K562 (cell line): ENCODE measurements at regions not wholly inside any gene's neighbourhood (a gene's known extent, or its start where the extent isn't known, plus 50 kb on each side); places are given as distances from the start of the nearest gene placed in this dataset.

Experiments used
- ATAC-seq: fragments of 200-7000 bp; cut with Tn5 transposase; 3 replicates; pipeline ENCODE4 v1.9.1; 2020; ENCODE audit warnings: moderate library complexity
- BruUV-seq: library from RNA; stranded (reverse); fragments of 400-500 nt; replicated peaks from 2 replicates; lab custom pipeline; 2021; lab: Mats Ljungman, UMichigan
- CTCF ChIA-PET: fragments of 300-600 bp; formaldehyde crosslinking; extraction: SDS; loops from one replicate; lab custom pipeline; 2021; ENCODE audit warnings: low intra/inter-chr PET ratio; lab: Yijun Ruan, JAX
- POLR2A ChIA-PET: fragments of 300-600, 350-650 bp; sonication (Branson Sonifier 250); formaldehyde crosslinking; extraction: SDS; loops from one replicate; lab custom pipeline; 2021; ENCODE audit warnings: antibody characterized with exemption, inconsistent platforms; lab: Yijun Ruan, JAX
- DNase-seq, 4 experiments: peaks; one replicate each; pipeline versions ENCODE4 v3.0.0 to v3.0.0-alpha.2; 2011 to 2018; ENCODE audit warnings: low spot score in 3 of 4, mixed read lengths in 3 of 4; ENCODE audit errors: extremely low read depth in 1 of 4
- FAIRE-seq: peaks from 2 replicates; lab custom pipeline; 2011; peaks lifted over from hg19 to GRCh38; lab: Jason Lieb, UNC
- H2AFZ ChIP-seq: 2 replicates; pipeline ENCODE4 v1.6.0; 2011; ENCODE audit warnings: low read depth, low read length, control low read depth, inconsistent platforms
- H3K27ac ChIP-seq: fragments of 200-600 bp; 3 replicates; pipeline ENCODE4 v1.8.0; 2011; ENCODE audit warnings: low read depth, mild to moderate bottlenecking, control low read depth, inconsistent platforms, low read length, moderate library complexity, mixed read lengths; ENCODE audit errors: extremely low read depth
- H3K27me3 ChIP-seq, 2 experiments: fragments of 300-600 bp in 1 of 2; 2 replicates in 1 of 2; 3 replicates in 1 of 2; pipeline versions ENCODE4 v1.6.0 to v1.8.0; 2011; ENCODE audit warnings: inconsistent platforms in 2 of 2, low read length in 2 of 2, mild to moderate bottlenecking in 1 of 2, mixed read lengths in 1 of 2, moderate library complexity in 1 of 2; ENCODE audit not compliant: control insufficient read depth in 2 of 2, insufficient read depth in 2 of 2
- H3K36me3 ChIP-seq: fragments of 300-600 bp; 3 replicates; pipeline ENCODE4 v1.8.0; 2011; ENCODE audit warnings: mild to moderate bottlenecking, low read length, inconsistent platforms; ENCODE audit not compliant: control insufficient read depth, insufficient read depth
- H3K4me1 ChIP-seq, 2 experiments: fragments of 200-600 bp in 1 of 2; replicated peaks in 1 of 2; 2 replicates in 1 of 2; 3 replicates in 1 of 2; pipeline versions ENCODE4 v1.5.1 to v1.8.0; 2011; ENCODE audit warnings: inconsistent platforms in 2 of 2, low read length in 2 of 2, mild to moderate bottlenecking in 1 of 2, mixed read lengths in 1 of 2, moderate library complexity in 1 of 2; ENCODE audit not compliant: control insufficient read depth in 2 of 2, insufficient read depth in 2 of 2
- H3K4me2 ChIP-seq: 2 replicates; pipeline ENCODE4 v1.6.1; 2011; ENCODE audit warnings: low read length, control low read depth, inconsistent platforms, mixed read lengths; ENCODE audit not compliant: insufficient read depth
- H3K4me3 ChIP-seq: fragments of 200-600 bp; sonication (generic), shearing (Covaris generic); 2 replicates; pipeline ENCODE4 v1.5.1; 2016; ENCODE audit warnings: control low read depth, inconsistent platforms
- H3K79me2 ChIP-seq: fragments of 200-600 bp; 3 replicates; pipeline ENCODE4 v1.8.0; 2011; ENCODE audit warnings: low read length, inconsistent platforms; ENCODE audit not compliant: control insufficient read depth, insufficient read depth
- H3K9ac ChIP-seq, 2 experiments: 2 replicates each; pipeline versions ENCODE4 v1.6.0 to v1.6.1; 2011; ENCODE audit warnings: low read depth in 2 of 2, low read length in 2 of 2, control low read depth in 1 of 2, inconsistent platforms in 1 of 2, mild to moderate bottlenecking in 1 of 2, mixed read lengths in 1 of 2; ENCODE audit not compliant: insufficient read depth in 1 of 2
- H3K9me1 ChIP-seq: one replicate; pipeline ENCODE4 v1.6.0; 2011; ENCODE audit warnings: inconsistent platforms, mild to moderate bottlenecking, low read length, moderate library complexity; ENCODE audit not compliant: control insufficient read depth, insufficient read depth
- H3K9me3 ChIP-seq: replicated peaks from 2 replicates; pipeline ENCODE4 v1.5.1; 2011; ENCODE audit warnings: low read depth, low read length, inconsistent platforms; ENCODE audit not compliant: control insufficient read depth, insufficient read depth
- H4K20me1 ChIP-seq: replicated peaks from 2 replicates; pipeline ENCODE4 v1.6.1; 2011; ENCODE audit warnings: low read length, inconsistent platforms, mixed read lengths; ENCODE audit not compliant: control insufficient read depth, insufficient read depth
- ARID2 ChIP-seq: fragments of 450-650 bp; IDR thresholded peaks from 2 replicates; pipeline ENCODE4 v1.6.1; 2017; ENCODE audit warnings: antibody characterized with exemption, mild to moderate bottlenecking
- BRCA1 ChIP-seq, 2 experiments: fragments of 450-650 bp in 1 of 2; sonication (generic) in 1 of 2; formaldehyde crosslinking in 1 of 2; IDR thresholded peaks; 2 replicates each; pipeline versions ENCODE4 v1.5.0 to v1.6.1; 2017 to 2020; ENCODE audit warnings: mild to moderate bottlenecking in 1 of 2, missing genetic modification reagents in 1 of 2
- CTCF ChIP-seq, 3 experiments: IDR thresholded peaks in 2 of 3; conservative IDR thresholded peaks in 1 of 3; 2 replicates each; pipeline ENCODE4 v1.5.1; 2011 to 2012; ENCODE audit warnings: low read length in 3 of 3, mild to moderate bottlenecking in 3 of 3, control low read depth in 2 of 3, improper control_type of control experiment in 1 of 3, inconsistent platforms in 1 of 3, low read depth in 1 of 3, mixed read lengths in 1 of 3, moderate library complexity in 1 of 3; ENCODE audit not compliant: insufficient read depth in 2 of 3
- ETV1 ChIP-seq: fragments of 450-650 bp; conservative IDR thresholded peaks from 2 replicates; pipeline ENCODE4 v1.6.1; 2016; ENCODE audit warnings: missing genetic modification characterization, control low read depth, low read depth, missing compliant biosample characterization
- GATAD2B ChIP-seq: fragments of 450-650 bp; IDR thresholded peaks from 2 replicates; pipeline ENCODE4 v1.6.1; 2017; ENCODE audit warnings: mild to moderate bottlenecking, borderline replicate concordance
- ILK ChIP-seq: fragments of 450-650 bp; IDR thresholded peaks from 2 replicates; pipeline ENCODE4 v1.6.1; 2016; ENCODE audit warnings: missing genetic modification characterization, low read depth, mild to moderate bottlenecking, missing compliant biosample characterization, moderate library complexity, borderline replicate concordance
- NFYB ChIP-seq: IDR thresholded peaks from 2 replicates; pipeline ENCODE4 v1.6.1; 2011; ENCODE audit warnings: mild to moderate bottlenecking, moderate library complexity; ENCODE audit not compliant: insufficient read length; ENCODE audit errors: extremely low read depth
- PHB ChIP-seq: fragments of 250-450 bp; sonication (Bioruptor Pico); IDR thresholded peaks from 2 replicates; pipeline ENCODE4 v1.5.0; 2021
- PRMT5 ChIP-seq: sonication (generic); formaldehyde crosslinking; IDR thresholded peaks from 2 replicates; pipeline ENCODE4 v1.5.0; 2020; ENCODE audit warnings: missing genetic modification reagents
- RAD51 ChIP-seq: fragments of 450-650 bp; IDR thresholded peaks from 2 replicates; pipeline ENCODE4 v1.7.1; 2016; ENCODE audit warnings: low read depth, mild to moderate bottlenecking, borderline replicate concordance
- SIX5 ChIP-seq, 2 experiments: IDR thresholded peaks; 2 replicates each; pipeline ENCODE4 v1.6.1; 2011; ENCODE audit warnings: low read length in 2 of 2, borderline replicate concordance in 1 of 2, low read depth in 1 of 2, mild to moderate bottlenecking in 1 of 2, moderate library complexity in 1 of 2; ENCODE audit not compliant: insufficient read depth in 1 of 2
- TAF7 ChIP-seq: fragments of 450-650 bp; IDR thresholded peaks from 2 replicates; pipeline ENCODE4 v1.6.1; 2016; ENCODE audit warnings: missing genetic modification characterization, missing compliant biosample characterization
- XRCC3 ChIP-seq: fragments of 450-650 bp; IDR thresholded peaks from 2 replicates; pipeline ENCODE4 v1.6.1; 2017; ENCODE audit warnings: mild to moderate bottlenecking, moderate library complexity
- ZNF165 ChIP-seq: fragments of 250-450 bp; sonication (Bioruptor Pico); IDR thresholded peaks from 2 replicates; pipeline ENCODE4 v1.4.0; 2020; ENCODE audit warnings: borderline replicate concordance
- ZNF197 ChIP-seq: fragments of 200-800 bp; sonication (Bioruptor generic); IDR thresholded peaks from 2 replicates; pipeline ENCODE4 v1.6.1; 2016; ENCODE audit warnings: low read depth, missing genetic modification characterization, missing compliant biosample characterization
- ZNF277 ChIP-seq: fragments of 250-450 bp; sonication (Bioruptor Pico); IDR thresholded peaks from 2 replicates; pipeline ENCODE4 v1.8.0; 2022; ENCODE audit warnings: inconsistent platforms, mild to moderate bottlenecking, moderate library complexity, borderline replicate concordance
- ZNF398 ChIP-seq: fragments of 250-450 bp; sonication (Bioruptor Pico); IDR thresholded peaks from 2 replicates; pipeline ENCODE4 v1.8.0; 2021; ENCODE audit warnings: moderate library complexity, mild to moderate bottlenecking, inconsistent platforms
- ZNF431 ChIP-seq: sonication (generic); formaldehyde crosslinking; IDR thresholded peaks from 2 replicates; pipeline ENCODE4 v1.8.0; 2022; ENCODE audit warnings: mild to moderate bottlenecking, missing genetic modification reagents
- WGBS: fragments of 100-300 bp; shearing (Covaris generic); methylation state at CpG from one replicate; pipeline ENCODE4 v1.1.6; 2016; ENCODE audit warnings: low coverage, mixed read lengths; ENCODE audit not compliant: insufficient coverage; ENCODE audit errors: missing lambda C conversion rate; 5-methylcytosine and 5-hydroxymethylcytosine counted together
- in situ Hi-C: fragments of 300-500 bp; cut with MboI; formaldehyde crosslinking; loops from 4 replicates; pipeline ENCODE4 v1.15.0; 2018; ENCODE audit warnings: inconsistent platforms, mixed read lengths
- intact Hi-C: fragments of 100-400 bp; cut with micrococcal nuclease; formaldehyde crosslinking; loops from 2 replicates; pipeline ENCODE4 v1.14.2; 2022

DNA sequence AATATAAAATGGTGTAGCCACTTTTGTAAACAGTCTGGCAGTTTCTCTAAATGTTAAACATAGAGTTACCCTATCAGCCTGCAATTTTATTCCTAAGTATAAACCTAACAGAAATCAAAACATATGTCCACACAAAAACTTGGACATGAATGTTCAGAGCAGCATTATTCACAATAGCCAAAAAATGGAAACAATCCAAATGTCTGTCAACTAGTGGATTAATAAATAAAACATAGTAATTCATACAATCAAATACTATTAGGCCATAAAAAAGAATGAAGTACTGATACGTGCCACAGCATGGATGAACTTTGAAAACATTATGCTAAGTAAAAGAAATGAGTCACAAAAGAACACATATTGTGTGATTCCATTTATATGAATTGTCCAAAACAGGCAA lies 196.5 kb downstream of the NUAK1 start:
- no peak overlapping the region for H3K27ac ChIP-seq
- no peaks in the 10 kb centered on the region for H3K9me3 ChIP-seq
- intact Hi-C loops (loop anchor here (10.0 kb wide), 1 partner anchor 193 kb away; the partner anchor contains the start of gene NUAK1), in situ Hi-C loops (no loop called here)
- no peak overlapping the region for H3K4me3 ChIP-seq
- H3K4me2 ChIP-seq, result no peak overlapping the region
- DNase-seq (no peak), FAIRE-seq (no peak), ATAC-seq (no peak)
- no peak overlapping the region for H3K9ac ChIP-seq
- BruUV-seq, result no TSS peak
- H3K36me3 ChIP-seq, result no peaks in the 10 kb centered on the region
- H3K79me2 ChIP-seq, result no peaks in the 10 kb centered on the region
- H2AFZ ChIP-seq, result no peak overlapping the region
- TF ChIP-seq ZNF197 (CRISPR knock-in tag) (no peak), NFYB (no peak), RAD51 (no peak), ETV1 (tag) (no peak), ZNF398 (CRISPR knock-in tag) (no peak), ZNF277 (CRISPR knock-in tag) (no peak), GATAD2B (no peak), PHB (no peak), ILK (no peak), TAF7 (tag) (no peak), CTCF (IDR thresholded peaks at IDR 0.05 in 2 of 3, conservative IDR thresholded peaks at IDR 0.05 in 1 of 3; ENCODE audit: insufficient read depth in 2 of 3, low read depth in 1 of 3, low read length in 3 of 3) (no peak), SIX5 (IDR thresholded peaks at IDR 0.05; ENCODE audit: borderline replicate concordance in 1 of 2, insufficient read depth in 1 of 2, low read depth in 1 of 2, low read length in 2 of 2) (no peak), PRMT5 (CRISPR knock-in tag) (no peak), ARID2 (no peak), BRCA1 (IDR thresholded peaks at IDR 0.05) (no peak), BRCA1 (CRISPR knock-in tag; IDR thresholded peaks at IDR 0.05) (no peak), XRCC3 (no peak), ZNF431 (CRISPR knock-in tag) (no peak), ZNF165 (CRISPR knock-in tag) (no peak)
- H4K20me1 ChIP-seq, result no peaks in the 10 kb centered on the region
- H3K4me1 ChIP-seq, result no peaks in the 10 kb centered on the region; a peak in 1 of 5 replicates
- H3K9me1 ChIP-seq, result no peaks in the 10 kb centered on the region
- no peaks in the 10 kb centered on the region for H3K27me3 ChIP-seq
- POLR2A ChIA-PET, result no interaction called here
- 0% methylated on average over 1 of the region's 1 CpG for WGBS
- CTCF ChIA-PET, result no interaction called here
